Endothelial cell of umbilical vein (primary cell): ENCODE measurements at regions not wholly inside any gene's neighbourhood (a gene's known extent, or its start where the extent isn't known, plus 50 kb on each side); places are given as distances from the start of the nearest gene placed in this dataset.

Source experiments
- BruUV-seq: library from RNA; stranded (reverse); fragments of 400-500 nt; replicated peaks from 2 replicates; lab custom pipeline; 2021; lab: Mats Ljungman, UMichigan
- CTCF ChIA-PET: fragments of 300-600, 350-600 bp; sonication (Branson Sonifier 250); formaldehyde crosslinking; loops from one replicate; lab custom pipeline; 2021; ENCODE audit warnings: antibody characterized with exemption, inconsistent platforms; lab: Charles Lee
- POLR2A ChIA-PET: fragments of 300-600, 350-600 bp; sonication (Branson Sonifier 250); formaldehyde crosslinking; loops from one replicate; lab custom pipeline; 2021; ENCODE audit warnings: antibody characterized with exemption, inconsistent platforms; lab: Charles Lee
- DNase-seq: peaks from one replicate; pipeline ENCODE4 v3.0.0-alpha.2; 2011; ENCODE audit warnings: low read depth, low spot score
- FAIRE-seq: peaks from 2 replicates; lab custom pipeline; 2011; peaks lifted over from hg19 to GRCh38; lab: Jason Lieb, UNC
- H2AFZ ChIP-seq: 2 replicates; pipeline ENCODE4 v1.6.0; 2012; ENCODE audit warnings: low read depth, low read length, control low read depth, inconsistent platforms
- H3K27ac ChIP-seq: 2 replicates; pipeline ENCODE4 v1.5.1; 2011; ENCODE audit warnings: low read depth, mild to moderate bottlenecking, control low read depth, low read length, moderate library complexity; ENCODE audit not compliant: insufficient read depth
- H3K27me3 ChIP-seq, 2 experiments: 2 replicates each; pipeline versions ENCODE4 v1.6.0 to v1.6.1; 2011; ENCODE audit warnings: low read length in 2 of 2, mixed read lengths in 1 of 2; ENCODE audit not compliant: control insufficient read depth in 2 of 2, insufficient read depth in 2 of 2
- H3K36me3 ChIP-seq, 2 experiments: 2 replicates in 1 of 2; 3 replicates in 1 of 2; pipeline ENCODE4 v1.5.1; 2011; ENCODE audit warnings: low read length in 2 of 2, mild to moderate bottlenecking in 1 of 2, moderate library complexity in 1 of 2; ENCODE audit not compliant: control insufficient read depth in 2 of 2, insufficient read depth in 2 of 2; ENCODE audit errors: extremely low read depth in 1 of 2
- H3K4me1 ChIP-seq: 3 replicates; pipeline ENCODE4 v1.5.1; 2011; ENCODE audit warnings: mild to moderate bottlenecking, low read length; ENCODE audit not compliant: control insufficient read depth, insufficient read depth; ENCODE audit errors: extremely low read depth
- H3K4me2 ChIP-seq: 2 replicates; pipeline ENCODE4 v1.6.1; 2011; ENCODE audit warnings: low read length, control low read depth, mixed read lengths; ENCODE audit not compliant: insufficient read depth
- H3K4me3 ChIP-seq, 3 experiments: fragments of 200-600 bp in 1 of 3; sonication (generic), shearing (Covaris generic) in 1 of 3; replicated peaks in 1 of 3; 2 replicates each; pipeline ENCODE4 v1.5.1; 2011 to 2016; ENCODE audit warnings: control low read depth in 3 of 3, low read length in 3 of 3, mild to moderate bottlenecking in 2 of 3, inconsistent platforms in 1 of 3, low read depth in 1 of 3, moderate library complexity in 1 of 3; ENCODE audit not compliant: insufficient read depth in 1 of 3
- H3K79me2 ChIP-seq: 2 replicates; pipeline ENCODE4 v1.6.0; 2012; ENCODE audit warnings: low read length, inconsistent platforms; ENCODE audit not compliant: control insufficient read depth, insufficient read depth
- H3K9ac ChIP-seq: replicated peaks from 2 replicates; pipeline ENCODE3; 2011; ENCODE audit warnings: low read length, control low read depth; ENCODE audit not compliant: insufficient read depth; ENCODE audit errors: extremely low read depth
- H3K9me1 ChIP-seq: replicated peaks from 3 replicates; pipeline ENCODE4 v1.6.0; 2011; ENCODE audit warnings: mild to moderate bottlenecking, low read length; ENCODE audit not compliant: control insufficient read depth, insufficient read depth; ENCODE audit errors: extremely low read depth
- H3K9me3 ChIP-seq: replicated peaks from 2 replicates; pipeline ENCODE4 v1.5.1; 2012; ENCODE audit warnings: low read length, inconsistent platforms; ENCODE audit not compliant: control insufficient read depth, insufficient read depth
- H4K20me1 ChIP-seq: replicated peaks from 2 replicates; pipeline ENCODE3; 2011; ENCODE audit warnings: mild to moderate bottlenecking, low read length; ENCODE audit not compliant: control insufficient read depth, insufficient read depth; ENCODE audit errors: extremely low read depth
- CTCF ChIP-seq, 2 donors: IDR thresholded peaks; 1 replicate in 1 of 2; 2 replicates in 1 of 2; pipeline ENCODE4 v1.5.1; 2011; ENCODE audit warnings: low read length in 2 of 2, mild to moderate bottlenecking in 2 of 2, moderate library complexity in 2 of 2, control low read depth in 1 of 2, inconsistent platforms in 1 of 2, low read depth in 1 of 2; ENCODE audit not compliant: insufficient read depth in 1 of 2; ENCODE audit errors: extremely low read depth in 1 of 2
- EZH2 ChIP-seq: IDR thresholded peaks from 2 replicates; pipeline ENCODE4 v1.6.1; 2012; ENCODE audit warnings: borderline replicate concordance, low read depth, mild to moderate bottlenecking, moderate library complexity, low read length, inconsistent platforms; ENCODE audit not compliant: severe bottlenecking
- FOS ChIP-seq: IDR thresholded peaks from 2 replicates; pipeline ENCODE4 v1.6.1; 2011; ENCODE audit warnings: mild to moderate bottlenecking, low read length, moderate library complexity, borderline replicate concordance; ENCODE audit not compliant: insufficient read depth
- GATA2 ChIP-seq: IDR thresholded peaks from 2 replicates; pipeline ENCODE4 v1.7.0; 2011; ENCODE audit warnings: low read depth, mild to moderate bottlenecking, moderate library complexity, mixed read lengths, low read length; ENCODE audit not compliant: insufficient read length, insufficient read depth
- JUN ChIP-seq: IDR thresholded peaks from 2 replicates; pipeline ENCODE4 v1.6.1; 2011; ENCODE audit warnings: borderline replicate concordance, low read depth; ENCODE audit not compliant: insufficient read length, insufficient read depth
- MAX ChIP-seq: IDR thresholded peaks from 2 replicates; pipeline ENCODE4 v1.6.1; 2011; ENCODE audit not compliant: insufficient read depth, insufficient read length
- MYC ChIP-seq: IDR thresholded peaks from one replicate; pipeline ENCODE4 v1.6.1; 2011; ENCODE audit warnings: mild to moderate bottlenecking, low read depth, low read length
- POLR2A ChIP-seq: IDR thresholded peaks from 2 replicates; pipeline ENCODE4 v1.6.1; 2012; ENCODE audit warnings: low read depth, mild to moderate bottlenecking, control low read depth, low read length
- POLR2AphosphoS5 ChIP-seq: IDR thresholded peaks from 2 replicates; pipeline ENCODE4 v1.6.1; 2012; ENCODE audit warnings: low read depth, mild to moderate bottlenecking, control low read depth, low read length, moderate library complexity; ENCODE audit not compliant: insufficient read depth
- dilution Hi-C: fragments of 300-500 bp; cut with MboI; formaldehyde crosslinking; loops from one replicate; pipeline ENCODE4 v1.15.0; 2019; ENCODE audit warnings: low sequenced_read_pairs; ENCODE audit not compliant: extremely low pct_ligation_motif_present
- intact Hi-C: fragments of 100-400 bp; cut with micrococcal nuclease; formaldehyde crosslinking; loops from one replicate; pipeline ENCODE4 v1.10.0; 2022

GRCh38 chr6:139904158-139904533 lies 529.7 kb upstream of the CITED2 start:
- no peak overlapping the region for H3K4me3 ChIP-seq
- FAIRE-seq: no peak
- CTCF ChIA-PET: interaction anchor here (1.4 kb wide), 1 partner anchor 13 kb away, joined by 4 read pairs; no protein-coding TSS in a partner anchor

More at GRCh38 chr6:139904158-139904533, 529.7 kb upstream of the CITED2 start:
- Histone ChIP-seq H3K36me3 (no peaks in the 10 kb centered on the region), H3K9me1 (no peaks in the 10 kb centered on the region), H3K9ac (no peak overlapping the region), H3K4me1 (no peaks in the 10 kb centered on the region), H3K9me3 (no peaks in the 10 kb centered on the region), H3K27me3 (no peaks in the 10 kb centered on the region), H3K79me2 (no peaks in the 10 kb centered on the region), H3K27ac (no peak overlapping the region), H4K20me1 (no peaks in the 10 kb centered on the region), H3K4me2 (no peak overlapping the region), H2AFZ (no peak overlapping the region)
- BruUV-seq: no TSS peak
- intact Hi-C loops: no loop called here
- TF ChIP-seq EZH2 (no peak), CTCF (IDR thresholded peaks at IDR 0.05; ENCODE audit: extremely low read depth in 1 of 2, insufficient read depth in 1 of 2, low read depth in 1 of 2, low read length in 2 of 2) (no peak), JUN (no peak), POLR2A (no peak), MAX (no peak), GATA2 (no peak), POLR2AphosphoS5 (no peak), FOS (no peak), MYC (no peak)
- no peak for DNase-seq
- POLR2A ChIA-PET: no interaction called here
- dilution Hi-C loops: no loop called here
